ENCODE measurements at regions not wholly inside any gene's neighbourhood (a gene's known extent, or its start where the extent isn't known, plus 50 kb on each side); places are given as distances from the start of the nearest gene placed in this dataset.
"Not testable (repeated sequence)": the region's sequence is repeated elsewhere in the genome, so short reads cannot be mapped to it uniquely, and the experiment has no call there.

DNA sequence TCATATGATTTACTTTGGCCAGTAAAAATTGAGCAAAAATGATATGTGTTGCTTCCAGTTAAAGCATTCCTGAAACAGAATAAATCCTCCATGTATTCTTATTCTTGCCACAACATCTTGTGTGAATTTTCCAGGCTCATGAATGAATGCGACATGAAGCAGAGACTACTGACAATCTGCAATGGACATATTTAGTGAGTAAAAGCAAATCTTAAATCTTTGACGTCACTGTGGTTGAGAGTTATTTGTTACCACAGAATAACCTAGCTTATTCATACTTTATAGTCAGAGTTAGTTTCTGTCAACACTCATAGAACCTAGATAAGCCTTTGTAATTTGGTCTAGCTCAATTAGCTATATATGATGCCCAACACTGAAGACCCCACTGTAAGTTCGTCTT is 1443.1 kb downstream of the PCDH9 start:
- no peak for DNase-seq

DNA sequence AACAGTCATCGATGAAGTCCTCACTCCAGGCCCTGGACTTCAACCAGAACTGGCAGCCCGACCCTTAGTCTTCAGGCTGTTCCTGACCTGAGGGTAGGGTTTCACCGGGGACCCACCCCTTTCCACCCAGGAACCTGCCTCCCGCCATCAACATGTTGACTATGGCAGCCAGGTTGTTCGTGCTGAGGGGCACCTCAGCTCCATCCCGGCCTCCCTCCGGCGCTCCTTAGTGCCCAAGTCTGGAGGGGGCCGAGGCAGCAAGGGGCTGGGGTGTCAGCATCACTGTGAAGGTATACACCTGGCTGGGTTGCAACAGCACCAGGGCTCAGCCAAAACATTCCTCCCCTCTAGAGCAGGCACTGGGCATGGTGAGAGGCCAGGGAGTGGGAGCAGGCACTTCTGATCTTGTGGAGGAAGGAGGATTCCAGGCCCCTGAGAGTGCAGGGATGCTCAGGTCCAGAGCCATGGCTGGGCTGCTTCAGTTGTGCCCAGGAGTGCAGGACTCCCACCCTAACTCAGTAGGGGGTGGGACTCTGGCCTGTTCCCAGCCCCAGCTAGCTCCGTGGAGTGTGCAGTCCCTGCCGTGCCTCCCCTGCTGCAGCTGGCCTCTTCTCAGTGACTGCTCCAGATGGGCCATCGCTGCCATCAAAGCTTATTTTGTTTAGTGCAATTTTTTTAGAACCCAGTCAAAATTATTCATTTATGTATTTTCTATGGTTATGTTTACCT is 1445.9 kb downstream of the PCDH9 start:
- no peak for DNase-seq

DNA sequence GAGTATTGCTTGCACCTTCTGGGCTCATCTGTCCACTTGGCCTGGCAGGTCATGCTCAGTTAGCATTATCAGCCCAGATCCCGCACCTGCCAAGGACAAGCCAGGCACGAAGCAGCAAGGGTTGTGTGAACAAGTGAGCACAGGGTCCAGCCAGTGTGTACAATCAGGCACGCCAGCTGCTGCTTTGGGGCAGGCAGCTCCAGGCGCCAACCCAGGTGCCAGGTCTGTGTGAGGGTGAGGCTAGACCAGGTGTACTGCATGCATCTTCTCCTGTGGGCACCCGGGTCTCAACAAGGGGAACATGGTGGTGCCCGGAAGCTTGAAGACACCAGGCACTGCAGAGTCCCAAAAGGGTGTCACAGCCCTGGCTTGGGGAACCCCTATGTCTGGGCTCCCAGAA is 1446.8 kb downstream of the PCDH9 start:
- no peak for DNase-seq

DNA sequence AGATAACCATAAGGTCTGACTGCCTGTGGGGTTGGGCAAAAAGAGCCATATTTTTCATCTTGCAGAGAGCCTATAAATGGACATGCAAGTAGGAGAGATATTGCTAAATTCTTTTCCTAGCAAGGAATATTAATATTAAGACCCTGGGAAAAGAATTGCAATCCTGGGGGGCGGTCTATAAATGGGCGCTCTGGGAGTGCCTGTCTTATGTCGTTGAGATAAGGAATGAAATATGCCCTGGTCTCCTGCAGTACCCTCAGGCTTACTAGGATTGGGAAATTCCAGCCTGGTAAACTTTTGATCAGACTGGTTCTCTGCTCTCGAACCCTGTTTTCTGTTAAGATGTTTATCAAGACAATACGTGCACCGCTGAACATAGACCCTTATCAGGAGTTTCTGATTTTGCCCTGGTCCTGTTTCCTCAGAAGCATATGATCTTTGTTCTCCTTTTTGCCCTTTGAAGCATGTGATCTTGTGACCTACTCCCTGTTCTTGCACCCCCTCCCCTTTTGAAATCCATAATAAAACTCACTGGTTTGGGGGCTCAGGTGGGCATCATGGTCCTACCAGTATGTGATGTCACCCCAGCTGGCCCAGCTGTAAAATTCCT is 1458.3 kb downstream of the PCDH9 start:
- not testable (repeated sequence) for DNase-seq

DNA sequence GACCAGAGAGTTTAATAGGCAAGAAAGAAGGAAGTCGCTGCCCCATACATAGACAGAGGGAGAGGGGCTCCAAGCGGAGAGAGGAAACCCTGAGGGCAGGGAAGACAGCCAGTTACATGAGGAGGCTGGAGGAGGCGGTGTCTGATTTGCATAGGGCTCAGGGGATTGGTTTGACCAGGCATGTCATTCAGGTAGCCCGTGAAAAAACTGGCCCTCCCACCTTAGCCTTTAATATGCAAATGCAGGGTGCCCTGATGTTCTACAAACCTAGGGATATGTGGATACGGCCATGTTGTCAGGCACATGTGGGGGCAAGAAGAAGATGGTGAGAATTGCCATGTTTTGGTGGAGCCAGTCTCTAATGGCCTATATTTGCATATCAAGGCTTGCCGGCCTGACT is 1461.6 kb downstream of the PCDH9 start:
- DNase-seq: no peak

DNA sequence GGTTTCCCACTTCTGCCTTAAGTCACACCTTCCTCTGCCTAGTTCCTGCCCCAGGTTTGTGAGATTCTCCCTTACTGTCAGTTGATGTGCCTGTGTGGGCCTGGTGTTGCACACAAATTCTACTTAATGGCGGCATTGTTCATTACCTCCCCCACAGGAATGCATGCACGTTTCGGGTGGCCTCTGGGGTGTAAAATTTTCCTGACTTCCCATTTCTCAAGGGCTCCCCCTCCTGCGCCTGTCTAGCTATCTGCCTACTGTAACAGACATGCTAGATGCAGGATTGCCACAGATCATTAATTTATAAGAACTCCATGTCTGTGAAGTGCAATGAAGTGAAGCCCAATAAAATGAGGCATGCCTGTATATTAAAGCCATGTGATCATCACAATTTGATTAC is 1466.3 kb downstream of the PCDH9 start:
- no peak for DNase-seq

DNA sequence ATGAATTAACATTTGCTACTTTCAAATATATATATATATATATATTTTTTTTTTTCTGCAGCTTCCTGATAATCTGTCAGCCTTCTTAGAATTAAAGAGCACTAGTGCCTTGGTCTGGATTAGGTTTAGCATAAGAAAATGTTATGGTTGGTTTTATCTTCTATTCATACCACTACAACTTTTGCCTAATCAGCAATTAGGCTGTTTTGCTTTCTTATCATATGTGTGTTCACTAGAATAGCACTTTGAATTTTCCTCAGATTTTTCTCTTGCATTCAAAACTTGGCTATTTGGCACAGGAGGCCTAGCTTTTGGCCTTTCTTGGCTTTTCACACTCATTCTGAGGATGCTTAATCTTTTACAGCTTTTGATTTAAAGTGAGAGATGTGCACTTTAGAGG is 1468.1 kb downstream of the PCDH9 start:
- no peak for DNase-seq

DNA sequence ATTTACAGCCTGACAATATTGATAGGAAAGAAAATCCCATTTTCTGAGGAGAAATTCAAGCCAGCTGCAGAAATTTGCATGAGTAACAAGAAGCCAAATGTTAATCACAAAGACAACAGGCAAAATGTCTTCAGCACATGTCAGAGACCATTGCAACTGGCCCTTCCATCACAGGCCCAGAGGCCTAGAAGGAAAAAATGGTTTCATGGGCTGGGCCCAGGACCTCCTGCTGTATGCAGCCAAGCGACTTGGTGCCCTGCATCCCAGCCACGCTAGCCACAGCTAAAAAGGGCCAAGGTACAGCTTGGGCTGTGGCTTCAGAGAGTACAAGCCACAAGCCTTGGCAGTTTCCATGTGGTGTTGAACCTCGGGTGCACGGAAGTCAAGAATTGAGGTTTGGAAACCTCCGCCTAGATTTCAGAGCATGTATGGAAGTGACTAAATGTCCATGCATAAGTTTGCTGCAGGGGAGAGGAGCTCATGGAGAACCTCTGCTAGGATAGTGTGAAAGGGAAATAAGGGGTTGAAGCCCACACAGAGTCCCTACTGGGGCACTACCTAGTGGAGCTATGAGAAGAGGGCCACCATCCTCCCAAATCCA is 1474.0 kb downstream of the PCDH9 start:
- DNase-seq: no peak

DNA sequence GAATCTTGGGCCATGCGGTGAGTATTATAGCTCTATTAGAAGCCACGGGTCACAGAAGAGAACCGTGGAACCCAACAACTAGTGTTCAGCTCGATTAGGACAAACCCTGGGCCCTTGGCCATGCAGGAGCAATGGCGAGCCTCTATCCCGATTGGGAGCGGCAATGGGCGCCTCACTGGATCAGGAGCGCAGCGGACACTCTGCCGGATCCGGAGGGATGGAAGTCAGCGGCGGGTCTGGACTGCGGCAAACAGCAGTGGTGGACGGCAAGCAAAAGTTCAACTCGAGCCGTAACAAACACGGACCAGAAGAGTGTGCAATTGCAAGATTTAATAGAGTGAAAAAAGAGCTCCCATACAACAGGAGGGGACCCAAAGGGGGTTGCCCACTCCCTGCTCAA is 1481.9 kb downstream of the PCDH9 start:
- DNase-seq: no peak

DNA sequence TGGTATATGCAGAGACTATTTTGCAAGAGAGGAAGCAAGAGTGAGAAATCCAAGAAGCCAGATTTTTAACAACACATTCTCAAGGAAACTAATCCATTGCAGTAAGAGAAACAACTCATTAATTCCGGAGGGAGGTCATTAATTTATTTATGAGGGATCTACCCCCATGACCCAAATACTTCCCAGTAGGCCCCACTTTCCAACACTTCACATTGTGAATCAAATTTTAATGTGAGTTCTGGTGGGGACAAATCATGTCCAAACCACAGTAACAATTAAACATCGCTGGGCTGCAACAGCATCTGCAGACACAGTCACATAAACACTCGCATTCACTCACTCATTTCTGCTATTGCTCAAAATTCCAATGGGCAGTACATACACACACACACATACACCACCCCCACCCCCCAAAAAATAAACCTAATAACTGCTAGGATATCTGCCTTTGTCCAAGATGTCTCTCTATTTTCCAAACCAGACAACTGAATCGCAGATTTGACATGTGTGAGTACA is 1483.7 kb downstream of the PCDH9 start:
- no peak for DNase-seq

DNA sequence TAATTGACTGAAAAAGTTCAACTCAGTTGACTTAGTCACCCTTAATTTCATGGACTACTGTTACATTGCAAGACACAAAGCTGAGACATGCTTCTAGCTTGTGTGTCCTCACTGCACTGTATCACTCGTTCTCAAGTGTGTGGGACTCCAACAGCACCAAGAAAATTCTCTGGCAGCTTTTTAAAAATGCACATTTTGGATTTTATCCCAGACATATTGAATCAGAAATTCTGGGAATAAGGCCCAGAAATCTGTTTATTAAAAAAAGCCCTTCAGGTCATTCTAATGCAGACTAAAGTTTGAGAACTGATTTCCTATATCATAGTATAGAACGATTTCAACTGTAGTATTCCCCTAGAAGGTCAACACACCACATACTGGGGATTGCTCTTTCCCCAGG is 1485.3 kb downstream of the PCDH9 start:
- DNase-seq: no peak

DNA sequence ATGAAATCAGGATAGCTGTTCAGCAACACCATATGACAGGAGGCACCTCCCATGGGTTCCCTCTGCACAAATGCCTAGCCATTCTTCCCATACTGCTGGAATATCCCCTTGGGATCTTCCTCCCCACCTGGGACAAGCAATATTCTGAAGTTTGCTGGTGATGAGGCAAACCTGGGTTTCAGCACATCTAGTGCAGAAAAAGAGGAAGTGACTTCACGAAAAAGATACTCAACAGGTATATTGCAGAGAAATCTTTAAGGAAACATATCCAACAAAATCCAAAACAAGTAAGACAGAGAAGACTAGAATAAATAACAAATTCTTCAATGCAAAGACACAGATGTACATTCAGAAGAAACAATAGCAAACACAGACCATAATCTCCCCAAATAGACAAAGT is 1497.0 kb downstream of the PCDH9 start:
- DNase-seq: no peak

DNA sequence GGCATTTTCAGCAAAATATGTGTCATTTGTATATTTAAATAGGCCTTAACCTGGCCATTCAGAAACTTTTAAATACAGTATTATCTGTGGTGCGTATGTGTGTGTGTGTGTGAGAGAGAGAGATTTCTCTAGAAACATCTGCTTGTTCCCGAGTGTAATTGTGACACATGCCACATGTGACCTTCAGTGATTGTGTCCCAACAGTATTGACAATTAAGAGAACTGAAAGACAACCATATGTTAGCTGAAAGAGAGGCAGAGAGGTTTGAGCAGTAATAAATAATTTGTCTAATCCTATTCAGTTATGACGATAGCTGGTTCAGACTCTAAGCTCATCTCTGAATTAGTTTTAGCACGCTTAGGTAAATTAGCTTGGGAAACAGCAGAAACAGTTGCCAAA is 1503.1 kb downstream of the PCDH9 start:
- DNase-seq: no peak

DNA sequence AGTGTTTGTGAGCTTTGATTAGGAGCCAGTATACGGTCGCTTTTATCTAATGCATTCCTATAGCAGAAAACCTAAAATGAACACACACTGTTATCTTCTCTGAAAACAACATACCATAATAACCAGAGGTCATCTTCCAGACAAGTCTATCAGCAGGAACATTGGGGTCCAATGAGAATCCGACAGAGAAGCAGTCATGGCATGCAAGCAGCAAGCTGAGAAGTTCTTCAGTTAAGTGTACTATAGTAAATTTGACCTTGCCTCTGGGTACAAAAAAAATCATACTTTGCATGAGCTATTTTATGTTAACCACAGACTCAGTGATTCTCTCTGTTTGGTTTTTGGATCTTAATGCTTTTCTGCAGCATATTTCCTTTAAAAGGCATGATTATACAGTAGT is 1505.1 kb downstream of the PCDH9 start:
- DNase-seq: no peak

DNA sequence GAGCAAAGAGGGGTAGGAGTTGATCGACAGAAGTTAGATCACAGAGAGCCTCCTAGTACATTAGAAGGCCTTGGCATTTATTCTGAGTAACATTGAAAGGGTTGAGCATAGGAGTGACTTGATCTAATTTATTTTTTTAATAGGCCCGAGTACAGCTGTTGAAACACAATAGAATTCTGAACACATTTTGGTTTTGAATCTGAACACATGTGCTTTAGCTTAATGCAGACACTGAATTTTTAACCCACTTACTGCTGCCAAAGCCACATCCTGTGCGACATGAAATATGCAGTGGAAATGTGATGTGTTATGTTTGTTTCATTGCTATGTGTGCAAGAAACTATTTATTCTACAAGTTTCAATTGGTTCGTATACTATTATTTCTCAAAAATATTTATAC is 1505.9 kb downstream of the PCDH9 start:
- no peak for DNase-seq

DNA sequence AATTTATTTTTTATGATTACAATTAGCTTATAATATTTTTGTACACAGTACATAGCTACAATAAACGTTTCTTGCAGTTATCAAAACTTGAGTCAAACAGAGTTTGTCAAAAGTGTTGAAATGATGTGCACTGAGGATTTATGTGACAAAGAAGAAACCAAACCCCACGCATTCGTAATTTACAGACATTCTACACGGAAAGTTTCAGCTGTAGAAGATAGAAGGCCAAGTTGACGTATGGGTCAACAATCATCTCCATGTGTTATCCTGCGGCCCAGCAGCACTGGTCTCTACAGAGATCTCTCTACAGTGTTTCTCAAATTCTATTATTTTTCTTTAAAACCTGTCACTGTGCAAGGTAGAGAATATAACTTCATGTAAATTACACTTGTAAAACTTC is 1507.6 kb downstream of the PCDH9 start:
- no peak for DNase-seq

DNA sequence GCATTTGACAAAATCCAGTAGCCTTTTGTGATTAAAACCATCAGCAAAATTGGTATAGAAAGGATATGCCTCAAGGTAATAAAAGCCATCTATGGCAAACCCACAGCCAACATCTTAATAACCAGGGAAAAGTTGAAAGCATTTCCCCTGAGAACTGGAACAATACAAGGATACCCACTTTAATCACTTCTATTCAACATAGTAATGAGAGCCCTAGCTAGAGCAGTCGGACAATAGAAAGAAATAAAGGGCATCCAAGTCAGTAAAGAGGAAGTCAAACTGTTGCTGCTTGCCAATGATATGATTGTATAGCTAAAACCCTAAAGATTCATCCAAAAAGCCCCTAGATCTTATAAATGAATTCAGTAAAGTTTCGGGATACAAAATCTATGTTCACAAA is 1510.3 kb downstream of the PCDH9 start:
- DNase-seq: no peak

DNA sequence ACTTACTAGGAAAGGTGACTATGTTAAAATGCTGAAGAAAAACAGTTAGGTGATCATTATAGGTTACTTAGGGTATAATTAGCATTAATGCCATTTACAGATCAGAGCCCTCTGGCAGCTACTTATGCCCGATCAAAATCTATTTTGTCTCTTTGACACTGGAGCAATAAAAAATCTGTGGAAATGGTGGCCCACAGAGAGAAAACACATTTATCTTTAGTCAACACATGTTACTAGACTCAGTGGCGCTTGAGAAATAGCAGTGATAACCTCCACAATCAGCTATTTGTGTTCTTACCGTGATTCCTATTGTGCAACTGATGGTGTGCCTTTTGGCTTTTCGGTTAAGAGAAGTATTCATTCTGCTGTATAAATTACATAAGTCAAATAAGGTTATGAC is 1519.6 kb downstream of the PCDH9 start:
- DNase-seq: no peak

DNA sequence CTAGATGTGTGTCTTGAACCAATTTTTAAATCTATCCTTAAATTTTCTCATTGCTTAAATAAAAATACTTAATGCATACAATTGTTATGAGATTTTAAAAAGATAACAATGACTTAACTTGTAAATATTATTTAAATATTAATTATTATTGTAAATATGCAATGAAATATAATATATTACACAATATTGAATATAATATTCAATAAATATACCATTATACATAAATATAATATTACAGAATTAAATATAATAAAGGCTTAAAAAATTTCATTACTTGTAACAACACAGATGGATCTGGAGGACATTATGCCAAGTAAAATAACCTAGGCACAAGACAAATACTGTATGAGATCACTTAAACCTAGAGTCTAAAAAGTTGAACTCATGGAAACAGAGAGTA is 1532.3 kb downstream of the PCDH9 start:
- DNase-seq: no peak

DNA sequence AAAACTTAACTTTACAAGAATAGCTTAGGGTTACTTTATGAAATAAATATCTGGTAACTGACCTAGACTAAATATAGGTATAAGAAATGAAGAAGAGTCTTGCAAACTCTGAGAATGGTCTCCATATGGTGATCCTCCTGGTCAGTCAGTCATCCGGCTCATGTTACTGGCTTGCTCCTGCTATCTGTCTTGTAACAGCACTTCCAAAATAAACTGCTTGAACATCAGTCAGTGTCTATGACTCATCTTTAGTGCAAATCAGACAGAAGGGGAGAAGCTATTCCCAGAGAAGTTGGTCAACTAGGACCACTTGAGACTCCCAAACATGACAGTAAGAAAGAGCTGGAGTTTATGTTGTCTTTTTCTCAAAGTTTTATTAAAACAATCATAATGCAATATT is 1550.9 kb downstream of the PCDH9 start:
- DNase-seq: no peak

DNA sequence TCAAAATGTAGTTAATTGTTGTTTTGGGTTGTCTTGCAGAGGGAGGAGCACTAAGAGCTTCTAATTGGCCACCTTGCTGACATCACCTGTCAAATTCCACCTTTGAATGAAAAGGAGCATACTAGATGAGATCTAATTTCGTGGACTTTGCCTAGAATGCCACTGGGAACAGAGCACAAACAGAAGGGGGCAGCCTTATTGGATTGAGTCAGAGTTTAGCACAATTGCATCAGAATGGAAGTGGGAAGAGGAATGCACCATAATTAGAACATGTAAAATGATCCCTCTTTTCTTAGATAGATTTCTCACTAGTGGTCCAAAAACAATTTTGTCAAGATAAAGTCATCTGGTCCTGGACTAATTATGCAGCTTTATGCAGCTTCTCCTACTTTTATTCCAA is 1552.2 kb downstream of the PCDH9 start:
- no peak for DNase-seq

DNA sequence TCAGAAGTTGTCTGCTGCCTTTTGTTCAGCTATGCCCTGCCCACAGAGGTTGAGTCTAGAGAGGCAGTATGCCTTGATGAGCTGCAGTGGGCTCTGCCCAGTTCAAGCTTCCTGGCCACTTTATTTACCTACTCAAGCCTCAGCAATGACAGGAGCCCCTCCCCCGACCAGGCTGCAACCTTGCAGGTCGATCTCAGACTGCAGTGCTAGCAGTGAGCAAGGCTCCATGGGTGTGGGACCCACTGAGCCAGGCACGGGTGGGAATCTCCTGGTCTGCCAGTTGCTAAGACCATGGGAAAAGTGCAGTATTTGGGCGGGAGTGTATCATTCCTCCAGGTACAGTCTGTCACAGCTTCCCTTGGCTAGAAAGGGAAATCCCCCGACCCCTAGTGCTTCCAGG is 1554.8 kb downstream of the PCDH9 start:
- DNase-seq: not testable (repeated sequence)

DNA sequence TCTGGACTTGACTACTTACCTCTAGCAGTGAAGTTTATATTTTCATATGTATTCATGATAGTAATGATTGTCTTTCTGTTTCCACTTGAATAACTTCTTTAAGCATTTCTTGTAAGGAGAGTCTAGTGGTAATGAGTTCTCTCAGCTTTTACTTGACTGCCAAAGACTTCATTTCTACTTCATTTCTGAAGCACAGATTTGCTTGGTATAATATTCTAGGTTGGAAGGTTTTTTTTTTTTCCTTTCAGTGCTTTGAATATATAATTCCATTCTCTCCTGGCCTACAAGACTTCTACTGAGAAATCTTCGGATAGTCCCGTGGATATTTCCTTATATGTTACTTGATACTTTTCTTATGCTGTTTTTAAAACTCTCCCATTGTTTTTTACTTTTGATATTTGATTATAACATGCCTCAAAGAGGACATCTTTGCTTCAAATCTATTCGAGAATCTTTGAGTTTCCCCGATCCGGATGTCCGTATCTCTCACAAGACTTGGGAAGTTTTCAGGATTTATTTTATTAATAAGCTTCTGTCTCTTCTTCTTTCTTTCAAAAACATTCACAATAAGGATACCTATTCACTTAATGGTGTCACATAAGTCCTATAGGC is 1560.0 kb downstream of the PCDH9 start:
- DNase-seq: no peak

DNA sequence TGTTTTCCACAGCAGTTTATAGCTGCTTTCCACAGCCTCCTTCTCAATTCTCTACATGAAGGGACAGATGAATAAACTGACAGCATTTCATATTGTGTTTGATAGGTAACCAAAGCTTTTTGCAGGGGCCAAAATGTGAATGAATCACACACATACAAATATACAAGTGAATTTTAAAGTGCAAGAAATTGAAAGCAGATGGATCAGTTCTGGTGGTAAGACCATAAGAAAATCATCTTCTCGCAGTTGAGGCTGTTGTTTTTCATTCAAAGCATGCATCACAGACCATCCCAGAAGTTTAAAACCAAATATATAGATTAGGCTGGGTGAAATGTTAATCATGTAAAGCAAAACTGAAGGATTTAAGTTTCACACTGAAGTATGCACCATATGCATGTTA is 1569.4 kb downstream of the PCDH9 start:
- DNase-seq: no peak
